Hepatocyte (in vitro differentiated cells): ENCODE measurements at regions not wholly inside any gene's neighbourhood (a gene's known extent, or its start where the extent isn't known, plus 50 kb on each side); places are given as distances from the start of the nearest gene placed in this dataset.

Experiments used
- DNase-seq: peaks from one replicate; pipeline ENCODE4 v3.0.0-alpha.2; 2016; ENCODE audit warnings: low spot score
- H2AFZ ChIP-seq: fragments of 200-600 bp; sonication (generic); 2 replicates; pipeline ENCODE4 v1.6.0; 2016; ENCODE audit warnings: antibody characterized with exemption, mild to moderate bottlenecking
- H3K27ac ChIP-seq: fragments of 200-600 bp; sonication (generic); 2 replicates; pipeline ENCODE4 v1.5.1; 2016; ENCODE audit warnings: mild to moderate bottlenecking
- H3K27me3 ChIP-seq: fragments of 200-600 bp; sonication (generic); 2 replicates; pipeline ENCODE4 v1.6.1; 2016
- H3K36me3 ChIP-seq: fragments of 200-600 bp; sonication (generic); replicated peaks from 2 replicates; pipeline ENCODE4 v1.5.1; 2016; ENCODE audit warnings: low read depth; ENCODE audit not compliant: insufficient read depth
- H3K4me1 ChIP-seq: fragments of 200-600 bp; sonication (generic); 2 replicates; pipeline ENCODE4 v1.5.1; 2016; ENCODE audit warnings: mild to moderate bottlenecking, moderate library complexity; ENCODE audit not compliant: insufficient read depth
- H3K4me2 ChIP-seq: fragments of 200-600 bp; sonication (generic); 2 replicates; pipeline ENCODE4 v1.6.0; 2016
- H3K4me3 ChIP-seq: fragments of 200-600 bp; sonication (generic); 2 replicates; pipeline ENCODE4 v1.5.1; 2016; ENCODE audit warnings: mild to moderate bottlenecking
- H3K79me2 ChIP-seq: fragments of 200-600 bp; sonication (generic); 2 replicates; pipeline ENCODE4 v1.6.0; 2017; ENCODE audit warnings: mild to moderate bottlenecking
- H3K9me2 ChIP-seq: fragments of 200-600 bp; sonication (generic); replicated peaks from 2 replicates; pipeline ENCODE4 v1.6.0; 2017; ENCODE audit warnings: mild to moderate bottlenecking; ENCODE audit not compliant: insufficient read depth
- H3K9me3 ChIP-seq: fragments of 200-600 bp; sonication (generic); 2 replicates; pipeline ENCODE4 v1.5.1; 2016; ENCODE audit warnings: low read depth, mild to moderate bottlenecking
- H4K20me1 ChIP-seq: fragments of 200-600 bp; sonication (generic); 2 replicates; pipeline ENCODE4 v1.6.0; 2016; ENCODE audit warnings: mild to moderate bottlenecking; ENCODE audit not compliant: insufficient read depth, poor library complexity, severe bottlenecking
- CTCF ChIP-seq: fragments of 200-600 bp; sonication (generic); IDR thresholded peaks from 2 replicates; pipeline ENCODE4 v1.5.1; 2016; ENCODE audit warnings: antibody characterized with exemption, mild to moderate bottlenecking; ENCODE audit not compliant: poor library complexity
- EZH2 ChIP-seq: fragments of 200-600 bp; sonication (generic); IDR thresholded peaks from 2 replicates; pipeline ENCODE4 v1.6.1; 2016; ENCODE audit warnings: antibody characterized with exemption, mild to moderate bottlenecking, borderline replicate concordance
- EZH2phosphoT487 ChIP-seq: fragments of 200-600 bp; sonication (generic); IDR thresholded peaks from one replicate; pipeline ENCODE4 v1.6.1; 2018; ENCODE audit warnings: antibody characterized with exemption, mild to moderate bottlenecking, low read depth, moderate library complexity; ENCODE audit not compliant: unreplicated experiment, severe bottlenecking
- whole genome bisulfite sequencing: methylation state at CpG from one replicate; pipeline ENCODE4 v1.1.6; 2016; ENCODE audit warnings: low lambda C conversion rate; ENCODE audit errors: missing lambda C conversion rate; 5-methylcytosine and 5-hydroxymethylcytosine counted together

- H3K27me3 ChIP-seq: no peaks in the 10 kb centered on the region
- H3K79me2 ChIP-seq: no peaks in the 10 kb centered on the region
- H2AFZ ChIP-seq: no peak overlapping the region
- no peaks in the 10 kb centered on the region for H3K36me3 ChIP-seq
- no peaks in the 10 kb centered on the region for H4K20me1 ChIP-seq
- H3K4me1 ChIP-seq: no peaks in the 10 kb centered on the region
- DNase-seq: no peak
- no peaks in the 10 kb centered on the region for H3K9me2 ChIP-seq
- no peak overlapping the region for H3K4me2 ChIP-seq
- no peak overlapping the region for H3K4me3 ChIP-seq
- H3K9me3 ChIP-seq: no peaks in the 10 kb centered on the region
- TF ChIP-seq EZH2phosphoT487: no peak
- TF ChIP-seq CTCF: no peak
- TF ChIP-seq EZH2: no peak
- no peak overlapping the region for H3K27ac ChIP-seq
- WGBS: 70% methylated on average over 4 of the region's 4 CpGs
Observed at GRCh38 chr1:209102531-209102930, 481.0 kb upstream of the CAMK1G start.

GRCh38 chr1:209103092-209103491 is 480.4 kb upstream of the CAMK1G start:
- Histone ChIP-seq H3K4me3 (no peak overlapping the region), H3K36me3 (no peaks in the 10 kb centered on the region), H3K27me3 (no peaks in the 10 kb centered on the region), H3K79me2 (no peaks in the 10 kb centered on the region), H3K4me2 (no peak overlapping the region), H2AFZ (no peak overlapping the region), H3K4me1 (no peaks in the 10 kb centered on the region), H3K9me3 (no peaks in the 10 kb centered on the region), H3K9me2 (no peaks in the 10 kb centered on the region), H4K20me1 (no peaks in the 10 kb centered on the region), H3K27ac (no peak overlapping the region)
- DNase-seq: no peak
- TF ChIP-seq EZH2: no peak
- no peak for TF ChIP-seq EZH2phosphoT487
- no peak for TF ChIP-seq CTCF
- WGBS: 40% methylated on average over 4 of the region's 4 CpGs

DNA sequence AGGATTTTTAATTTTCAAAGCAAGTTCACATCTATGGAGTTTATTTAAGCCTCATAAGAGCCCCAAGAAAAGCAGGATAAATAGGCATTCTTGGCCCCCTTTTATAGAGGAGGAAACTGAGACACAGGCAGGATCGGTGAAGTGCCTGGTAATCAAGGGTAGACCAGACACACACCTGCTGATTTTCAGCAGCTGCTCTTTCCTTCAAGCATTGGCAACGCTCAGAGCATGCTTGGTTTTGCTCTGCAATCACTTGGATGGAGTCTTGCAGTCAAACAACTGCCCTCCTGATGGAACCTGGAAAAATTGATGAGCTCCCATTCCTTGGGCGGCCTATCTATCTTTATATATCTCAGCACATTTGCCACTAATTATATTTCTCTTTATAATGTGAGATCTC is 478.9 kb upstream of the CAMK1G start:
- 81% methylated on average over 3 of the region's 3 CpGs for WGBS
- H3K4me2 ChIP-seq: no peak overlapping the region

More for the DNA sequence above, 478.9 kb upstream of the CAMK1G start:
- Histone ChIP-seq H3K9me3 (no peaks in the 10 kb centered on the region), H3K27ac (no peak overlapping the region), H4K20me1 (no peaks in the 10 kb centered on the region), H3K4me1 (no peaks in the 10 kb centered on the region), H3K36me3 (no peaks in the 10 kb centered on the region), H3K4me3 (no peak overlapping the region), H2AFZ (no peak overlapping the region), H3K9me2 (no peaks in the 10 kb centered on the region), H3K27me3 (no peaks in the 10 kb centered on the region), H3K79me2 (no peaks in the 10 kb centered on the region)
- TF ChIP-seq EZH2phosphoT487: no peak
- no peak for TF ChIP-seq EZH2
- TF ChIP-seq CTCF: no peak
- DNase-seq: no peak
